K562 (cell line): ENCODE measurements at regions not wholly inside any gene's neighbourhood (a gene's known extent, or its start where the extent isn't known, plus 50 kb on each side); places are given as distances from the start of the nearest gene placed in this dataset.

Experiments used
- BCL6 ChIP-seq: fragments of 250-450 bp; sonication (Bioruptor Pico); IDR thresholded peaks from 2 replicates; pipeline ENCODE4 v1.4.0; 2020
- HCFC1 ChIP-seq: IDR thresholded peaks from 2 replicates; pipeline ENCODE4 v1.6.1; 2012; ENCODE audit warnings: low read depth, low read length, improper control_type of control experiment
- HNRNPUL1 ChIP-seq: fragments of 200-400 bp; formaldehyde crosslinking; IDR thresholded peaks from 2 replicates; pipeline ENCODE4 v1.6.1; 2017; ENCODE audit warnings: low read length
- JUND ChIP-seq, 2 experiments: IDR thresholded peaks; 2 replicates in 1 of 2; 3 replicates in 1 of 2; pipeline ENCODE4 v1.6.1; 2011; ENCODE audit warnings: borderline replicate concordance in 2 of 2, low read depth in 2 of 2, low read length in 2 of 2, improper control_type of control experiment in 1 of 2, missing biosample characterization in 1 of 2, missing genetic modification characterization in 1 of 2, missing genetic modification reagents in 1 of 2
- MECOM ChIP-seq: fragments of 250-450 bp; sonication (Bioruptor Pico); IDR thresholded peaks from 2 replicates; pipeline ENCODE4 v1.8.0; 2022; ENCODE audit warnings: inconsistent platforms
- MYNN ChIP-seq, 2 experiments: sonication (generic); formaldehyde crosslinking in 1 of 2; IDR thresholded peaks; 2 replicates each; pipeline versions ENCODE4 v1.5.0 to v1.6.1; 2016 to 2020; ENCODE audit warnings: antibody characterized with exemption in 1 of 2, missing genetic modification reagents in 1 of 2
- NCOA1 ChIP-seq: fragments of 450-650 bp; IDR thresholded peaks from 2 replicates; pipeline ENCODE4 v1.6.1; 2016; ENCODE audit warnings: low read depth
- NCOA4 ChIP-seq: fragments of 450-650 bp; IDR thresholded peaks from 2 replicates; pipeline ENCODE4 v1.6.1; 2018; ENCODE audit warnings: mild to moderate bottlenecking; ENCODE audit not compliant: partially characterized antibody
- RCOR1 ChIP-seq, 2 experiments: IDR thresholded peaks; 2 replicates each; pipeline ENCODE4 v1.6.1; 2012; ENCODE audit warnings: low read depth in 2 of 2, low read length in 2 of 2, borderline replicate concordance in 1 of 2, improper control_type of control experiment in 1 of 2
- SMAD4 ChIP-seq: fragments of 250-450 bp; sonication (Bioruptor Pico); conservative IDR thresholded peaks from 2 replicates; pipeline ENCODE4 v1.8.0; 2021; ENCODE audit warnings: inconsistent platforms, mild to moderate bottlenecking, moderate library complexity
- SRF ChIP-seq, 2 experiments: fragments of 250-450, 450-650 bp in 1 of 2; sonication (Bioruptor Pico) in 1 of 2; sonication (generic) in 1 of 2; formaldehyde crosslinking; IDR thresholded peaks; 2 replicates each; pipeline versions ENCODE4 v1.5.0 to v1.5.1; 2020 to 2022; ENCODE audit warnings: mild to moderate bottlenecking in 1 of 2, missing genetic modification reagents in 1 of 2
- STAG1 ChIP-seq: sonication (generic); formaldehyde crosslinking; IDR thresholded peaks from 2 replicates; pipeline ENCODE4 v1.5.0; 2020; ENCODE audit warnings: missing genetic modification reagents, borderline replicate concordance
- TEAD2 ChIP-seq: fragments of 450-650 bp; IDR thresholded peaks from 2 replicates; pipeline ENCODE4 v1.6.1; 2016; ENCODE audit warnings: missing genetic modification characterization, control low read depth, missing compliant biosample characterization
- XRCC4 ChIP-seq: IDR thresholded peaks from one replicate; pipeline ENCODE4 v1.6.1; 2011; ENCODE audit not compliant: insufficient read depth, insufficient read length; ENCODE audit errors: extremely low read depth
- ZNF134 ChIP-seq: fragments of 250-450 bp; sonication (Bioruptor Pico); conservative IDR thresholded peaks from 2 replicates; pipeline ENCODE4 v1.4.0; 2020
- ZNF197 ChIP-seq: fragments of 200-800 bp; sonication (Bioruptor generic); IDR thresholded peaks from 2 replicates; pipeline ENCODE4 v1.6.1; 2016; ENCODE audit warnings: low read depth, missing genetic modification characterization, missing compliant biosample characterization
- ZNF41 ChIP-seq: fragments of 250-450 bp; sonication (Bioruptor Pico); conservative IDR thresholded peaks from 2 replicates; pipeline ENCODE4 v1.4.0; 2020; ENCODE audit warnings: mild to moderate bottlenecking
- ZNF584 ChIP-seq: fragments of 200-800 bp; sonication (Bioruptor generic); IDR thresholded peaks from 2 replicates; pipeline ENCODE4 v1.6.1; 2016; ENCODE audit warnings: low read depth, mild to moderate bottlenecking, missing genetic modification characterization, missing compliant biosample characterization
- ZNF766 ChIP-seq: fragments of 200-800 bp; sonication (Bioruptor generic); conservative IDR thresholded peaks from 2 replicates; pipeline ENCODE4 v1.6.1; 2016; ENCODE audit warnings: missing genetic modification characterization, missing compliant biosample characterization
- TF ChIP-seq, protein P1 (sequence below): sonication (generic); formaldehyde crosslinking; IDR thresholded peaks from 2 replicates; pipeline ENCODE4 v1.8.0; 2022; ENCODE audit warnings: mild to moderate bottlenecking, missing genetic modification reagents
- TF ChIP-seq, protein P2 (sequence below): fragments of 450-650 bp; IDR thresholded peaks from 2 replicates; pipeline ENCODE4 v1.6.1; 2017; ENCODE audit warnings: antibody characterized with exemption, mild to moderate bottlenecking
- TF ChIP-seq, protein P3 (sequence below): sonication (generic); formaldehyde crosslinking; IDR thresholded peaks from 2 replicates; pipeline ENCODE4 v1.5.0; 2020; ENCODE audit warnings: missing genetic modification reagents

DNA sequence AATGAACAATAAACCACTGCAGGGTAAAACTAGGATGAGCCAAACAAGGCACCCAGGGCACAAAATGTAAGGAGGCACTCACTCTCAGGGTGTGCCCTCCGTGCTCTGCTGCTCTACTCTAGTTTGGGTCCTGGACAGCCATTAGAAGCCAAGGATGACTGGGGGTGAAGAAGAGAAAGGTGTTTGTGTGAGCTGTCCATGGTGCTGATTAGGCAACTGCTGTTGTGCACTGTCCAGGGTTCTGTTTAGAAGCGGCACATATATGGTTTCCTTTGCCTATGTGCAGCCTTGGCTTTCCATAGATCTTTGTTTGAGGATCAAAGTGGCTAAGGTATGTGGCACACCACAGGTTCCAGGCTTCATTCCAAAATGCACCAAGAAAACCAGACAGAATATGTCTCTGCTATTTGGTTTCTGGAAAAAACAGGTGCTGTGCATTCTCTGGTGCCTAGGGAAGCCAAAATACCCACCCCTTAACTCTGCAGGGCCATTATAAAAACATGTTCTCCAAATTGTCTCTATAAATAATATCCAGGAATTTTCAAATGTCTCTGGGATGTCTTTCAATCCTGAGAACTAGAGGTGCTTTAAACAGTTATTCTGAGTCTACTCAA lies 123.5 kb downstream of the CBLN1 start (continued):
- TF ChIP-seq, protein P1, sequence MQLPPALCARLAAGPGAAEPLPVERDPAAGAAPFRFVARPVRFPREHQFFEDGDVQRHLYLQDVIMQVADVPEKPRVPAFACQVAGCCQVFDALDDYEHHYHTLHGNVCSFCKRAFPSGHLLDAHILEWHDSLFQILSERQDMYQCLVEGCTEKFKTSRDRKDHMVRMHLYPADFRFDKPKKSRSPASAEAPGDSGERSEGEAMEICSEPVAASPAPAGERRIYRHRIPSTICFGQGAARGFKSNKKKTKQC, result peak; percentile 57; the same call in 1 of the 2 replicates
- TF ChIP-seq RCOR1 (IDR thresholded peaks at IDR 0.05; ENCODE audit: borderline replicate concordance in 1 of 2, low read depth in 2 of 2, low read length in 2 of 2), result peak in 1 of 2 experiments; percentile 85; a peak in 2 of 4 replicates
- TF ChIP-seq, protein P2, sequence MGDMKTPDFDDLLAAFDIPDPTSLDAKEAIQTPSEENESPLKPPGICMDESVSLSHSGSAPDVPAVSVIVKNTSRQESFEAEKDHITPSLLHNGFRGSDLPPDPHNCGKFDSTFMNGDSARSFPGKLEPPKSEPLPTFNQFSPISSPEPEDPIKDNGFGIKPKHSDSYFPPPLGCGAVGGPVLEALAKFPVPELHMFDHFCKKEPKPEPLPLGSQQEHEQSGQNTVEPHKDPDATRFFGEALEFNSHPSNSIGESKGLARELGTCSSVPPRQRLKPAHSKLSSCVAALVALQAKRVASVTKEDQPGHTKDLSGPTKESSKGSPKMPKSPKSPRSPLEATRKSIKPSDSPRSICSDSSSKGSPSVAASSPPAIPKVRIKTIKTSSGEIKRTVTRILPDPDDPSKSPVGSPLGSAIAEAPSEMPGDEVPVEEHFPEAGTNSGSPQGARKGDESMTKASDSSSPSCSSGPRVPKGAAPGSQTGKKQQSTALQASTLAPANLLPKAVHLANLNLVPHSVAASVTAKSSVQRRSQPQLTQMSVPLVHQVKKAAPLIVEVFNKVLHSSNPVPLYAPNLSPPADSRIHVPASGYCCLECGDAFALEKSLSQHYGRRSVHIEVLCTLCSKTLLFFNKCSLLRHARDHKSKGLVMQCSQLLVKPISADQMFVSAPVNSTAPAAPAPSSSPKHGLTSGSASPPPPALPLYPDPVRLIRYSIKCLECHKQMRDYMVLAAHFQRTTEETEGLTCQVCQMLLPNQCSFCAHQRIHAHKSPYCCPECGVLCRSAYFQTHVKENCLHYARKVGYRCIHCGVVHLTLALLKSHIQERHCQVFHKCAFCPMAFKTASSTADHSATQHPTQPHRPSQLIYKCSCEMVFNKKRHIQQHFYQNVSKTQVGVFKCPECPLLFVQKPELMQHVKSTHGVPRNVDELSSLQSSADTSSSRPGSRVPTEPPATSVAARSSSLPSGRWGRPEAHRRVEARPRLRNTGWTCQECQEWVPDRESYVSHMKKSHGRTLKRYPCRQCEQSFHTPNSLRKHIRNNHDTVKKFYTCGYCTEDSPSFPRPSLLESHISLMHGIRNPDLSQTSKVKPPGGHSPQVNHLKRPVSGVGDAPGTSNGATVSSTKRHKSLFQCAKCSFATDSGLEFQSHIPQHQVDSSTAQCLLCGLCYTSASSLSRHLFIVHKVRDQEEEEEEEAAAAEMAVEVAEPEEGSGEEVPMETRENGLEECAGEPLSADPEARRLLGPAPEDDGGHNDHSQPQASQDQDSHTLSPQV, result no peak
- 0 out of 2 replicates have a peak, but pooled peaks have one; percentile 40 for TF ChIP-seq ZNF584 (CRISPR knock-in tag)
- 0 out of 2 replicates have a peak, but pooled peaks have one; percentile 77 for TF ChIP-seq ZNF197 (CRISPR knock-in tag)
- peak; percentile 32; the same call in 1 of the 2 replicates for TF ChIP-seq HCFC1
- no peak for TF ChIP-seq HNRNPUL1
- TF ChIP-seq ZNF766 (CRISPR knock-in tag), result peak; percentile 95
- peak; percentile 95 for TF ChIP-seq NCOA1
- TF ChIP-seq, protein P3, sequence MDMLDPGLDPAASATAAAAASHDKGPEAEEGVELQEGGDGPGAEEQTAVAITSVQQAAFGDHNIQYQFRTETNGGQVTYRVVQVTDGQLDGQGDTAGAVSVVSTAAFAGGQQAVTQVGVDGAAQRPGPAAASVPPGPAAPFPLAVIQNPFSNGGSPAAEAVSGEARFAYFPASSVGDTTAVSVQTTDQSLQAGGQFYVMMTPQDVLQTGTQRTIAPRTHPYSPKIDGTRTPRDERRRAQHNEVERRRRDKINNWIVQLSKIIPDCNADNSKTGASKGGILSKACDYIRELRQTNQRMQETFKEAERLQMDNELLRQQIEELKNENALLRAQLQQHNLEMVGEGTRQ (CRISPR knock-in tag), result peak; percentile 55
- peak; percentile 38; the same call in 1 of the 2 replicates for TF ChIP-seq TEAD2 (tag)
- peak; percentile 24; the same call in 1 of the 2 replicates for TF ChIP-seq BCL6 (CRISPR knock-in tag)
- TF ChIP-seq STAG1, result peak; percentile 36; the same call in 1 of the 2 replicates
- TF ChIP-seq NCOA4, result no peak
- TF ChIP-seq SMAD4, result peak; percentile 47; the same call in 1 of the 2 replicates
- no peak for TF ChIP-seq MYNN (IDR thresholded peaks at IDR 0.05)
- peak; percentile 83 for TF ChIP-seq MYNN (CRISPR knock-in tag; IDR thresholded peaks at IDR 0.05)
- no peak for TF ChIP-seq ZNF134 (CRISPR knock-in tag)
- 0 out of 2 replicates have a peak, but pooled peaks have one; percentile 26 for TF ChIP-seq MECOM (CRISPR knock-in tag)
- TF ChIP-seq JUND (IDR thresholded peaks at IDR 0.05; ENCODE audit: borderline replicate concordance, low read depth, low read length), result no peak
- TF ChIP-seq JUND (tag; IDR thresholded peaks at IDR 0.05; ENCODE audit: borderline replicate concordance, low read depth, low read length), result peak; percentile 41; the same call in 1 of the 3 replicates
- no peak for TF ChIP-seq XRCC4
- peak in 1 of 2 experiments; percentile 85; a peak in 2 of 4 replicates for TF ChIP-seq SRF (CRISPR knock-in tag; IDR thresholded peaks at IDR 0.05)
- peak; percentile 58; the same call in 1 of the 2 replicates for TF ChIP-seq ZNF41 (CRISPR knock-in tag)
